ENCODE measurements at regions not wholly inside any gene's neighbourhood (a gene's known extent, or its start where the extent isn't known, plus 50 kb on each side); places are given as distances from the start of the nearest gene placed in this dataset.

DNA sequence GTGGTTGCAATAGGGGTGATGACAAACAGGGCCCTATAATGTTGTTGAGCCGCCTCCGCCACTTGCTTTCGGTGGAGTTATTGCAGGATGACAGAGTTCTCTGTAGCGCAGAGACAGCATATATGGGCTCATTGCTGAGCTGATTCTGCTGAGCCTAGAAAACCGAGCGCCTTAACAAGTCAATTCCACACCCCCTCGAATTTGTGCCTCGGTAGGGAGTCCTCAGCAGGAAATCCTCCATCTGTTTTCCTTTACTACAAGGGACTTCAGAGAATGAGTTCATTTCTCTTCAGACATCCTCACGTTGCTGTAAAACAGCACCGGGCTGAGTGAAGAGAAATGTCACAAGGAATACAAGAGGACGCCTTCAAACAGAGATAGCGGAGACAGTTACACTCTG, 90.7 kb upstream of the KIAA1217 start:
- TF ChIP-seq, protein P1, sequence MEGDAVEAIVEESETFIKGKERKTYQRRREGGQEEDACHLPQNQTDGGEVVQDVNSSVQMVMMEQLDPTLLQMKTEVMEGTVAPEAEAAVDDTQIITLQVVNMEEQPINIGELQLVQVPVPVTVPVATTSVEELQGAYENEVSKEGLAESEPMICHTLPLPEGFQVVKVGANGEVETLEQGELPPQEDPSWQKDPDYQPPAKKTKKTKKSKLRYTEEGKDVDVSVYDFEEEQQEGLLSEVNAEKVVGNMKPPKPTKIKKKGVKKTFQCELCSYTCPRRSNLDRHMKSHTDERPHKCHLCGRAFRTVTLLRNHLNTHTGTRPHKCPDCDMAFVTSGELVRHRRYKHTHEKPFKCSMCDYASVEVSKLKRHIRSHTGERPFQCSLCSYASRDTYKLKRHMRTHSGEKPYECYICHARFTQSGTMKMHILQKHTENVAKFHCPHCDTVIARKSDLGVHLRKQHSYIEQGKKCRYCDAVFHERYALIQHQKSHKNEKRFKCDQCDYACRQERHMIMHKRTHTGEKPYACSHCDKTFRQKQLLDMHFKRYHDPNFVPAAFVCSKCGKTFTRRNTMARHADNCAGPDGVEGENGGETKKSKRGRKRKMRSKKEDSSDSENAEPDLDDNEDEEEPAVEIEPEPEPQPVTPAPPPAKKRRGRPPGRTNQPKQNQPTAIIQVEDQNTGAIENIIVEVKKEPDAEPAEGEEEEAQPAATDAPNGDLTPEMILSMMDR (IDR thresholded peaks at IDR 0.05) = no peak
- no peak for TF ChIP-seq POLR2A (IDR thresholded peaks at IDR 0.05)
- TF ChIP-seq POLR2AphosphoS5 (IDR thresholded peaks at IDR 0.05) = no peak
- TF ChIP-seq EP300 (IDR thresholded peaks at IDR 0.05) = no peak
